Prostate gland (tissue), 2 donors: ENCODE measurements at regions not wholly inside any gene's neighbourhood (a gene's known extent, or its start where the extent isn't known, plus 50 kb on each side); places are given as distances from the start of the nearest gene placed in this dataset.

Source experiments
- DNase-seq: peaks from one replicate; pipeline ENCODE4 v3.0.0-alpha.2; 2019; ENCODE audit warnings: low spot score
- H3K27ac ChIP-seq, 2 donors: fragments of 200-600 bp; sonication (generic); 2 replicates each; pipeline ENCODE4 v1.5.1; 2017 to 2019
- H3K27me3 ChIP-seq: fragments of 200-600 bp; sonication (generic); replicated peaks from 2 replicates; pipeline ENCODE4 v1.5.1; 2019; ENCODE audit not compliant: insufficient read depth
- H3K36me3 ChIP-seq, 2 donors: fragments of 200-600 bp; sonication (generic); 1 replicate in 1 of 2; 2 replicates in 1 of 2; pipeline versions ENCODE4 v1.5.1 to v1.8.1; 2017 to 2019
- H3K4me1 ChIP-seq: fragments of 200-600 bp; sonication (generic); replicated peaks from 2 replicates; pipeline ENCODE4 v1.5.1; 2019
- H3K4me3 ChIP-seq, 2 donors: fragments of 200-600 bp; sonication (generic); 2 replicates each; pipeline ENCODE4 v1.5.1; 2017 to 2019
- H3K9me3 ChIP-seq: fragments of 200-600 bp; sonication (generic); 2 replicates; pipeline ENCODE4 v1.5.1; 2017
- CTCF ChIP-seq, 4 experiments: fragments of 200-600 bp in 2 of 4; fragments of 450-650 bp in 2 of 4; sonication (generic) in 2 of 4; IDR thresholded peaks; 1 replicate in 3 of 4; 2 replicates in 1 of 4; pipeline ENCODE4 v1.5.1; 2016 to 2019; ENCODE audit warnings: antibody characterized with exemption in 4 of 4, mild to moderate bottlenecking in 2 of 4, moderate library complexity in 2 of 4
- POLR2A ChIP-seq: fragments of 450-650 bp; IDR thresholded peaks from one replicate; pipeline ENCODE4 v1.6.1; 2016; ENCODE audit warnings: antibody characterized with exemption, mild to moderate bottlenecking
- POLR2AphosphoS5 ChIP-seq: sonication (generic); formaldehyde crosslinking; IDR thresholded peaks from one replicate; pipeline ENCODE4 v1.6.1; 2017; ENCODE audit warnings: antibody characterized with exemption
- WGBS: methylation state at CpG from one replicate; pipeline ENCODE4 v1.1.5; 2018; 5-methylcytosine and 5-hydroxymethylcytosine counted together
- intact Hi-C: fragments of 100-400 bp; cut with DNase I; formaldehyde crosslinking; loops from one replicate; pipeline ENCODE4 v1.14.2; 2022

- no peaks in the 10 kb centered on the region for H3K9me3 ChIP-seq
- no peaks in the 10 kb centered on the region for H3K27me3 ChIP-seq
- WGBS = 38% methylated on average over 2 of the region's 2 CpGs
- DNase-seq = no peak
- TF ChIP-seq POLR2AphosphoS5 (no peak), CTCF (IDR thresholded peaks at IDR 0.05) (no peak), POLR2A (no peak)
- H3K4me3 ChIP-seq = no peak overlapping the region
- no peak overlapping the region for H3K27ac ChIP-seq
- H3K4me1 ChIP-seq = no peaks in the 10 kb centered on the region
- intact Hi-C loops = no loop called here
- no peaks in the 10 kb centered on the region for H3K36me3 ChIP-seq
These were observed 341.0 kb upstream of the DMAC1 start for GRCh38 chr9:8140557-8140956.

GRCh38 chr9:8139756-8140155 is 340.2 kb upstream of the DMAC1 start:
- TF ChIP-seq POLR2A (no peak), CTCF (IDR thresholded peaks at IDR 0.05) (no peak), POLR2AphosphoS5 (no peak)
- no peaks in the 10 kb centered on the region for H3K36me3 ChIP-seq
- no peak overlapping the region for H3K27ac ChIP-seq
- no peak for DNase-seq
- no peak overlapping the region for H3K4me3 ChIP-seq
- intact Hi-C loops = no loop called here
- no peaks in the 10 kb centered on the region for H3K9me3 ChIP-seq
- WGBS = 100% methylated on average over 1 of the region's 1 CpG
- no peaks in the 10 kb centered on the region for H3K27me3 ChIP-seq
- H3K4me1 ChIP-seq = no peaks in the 10 kb centered on the region

GRCh38 chr9:8136477-8136876 is 336.9 kb upstream of the DMAC1 start:
- TF ChIP-seq POLR2AphosphoS5 = no peak
- no peak for TF ChIP-seq CTCF (IDR thresholded peaks at IDR 0.05)
- no peak for TF ChIP-seq POLR2A
- H3K4me1 ChIP-seq = no peaks in the 10 kb centered on the region
- WGBS = 82% methylated on average over 1 of the region's 1 CpG
- H3K4me3 ChIP-seq = no peak overlapping the region
- H3K27me3 ChIP-seq = no peaks in the 10 kb centered on the region
- no peaks in the 10 kb centered on the region for H3K36me3 ChIP-seq
- intact Hi-C loops = no loop called here
- DNase-seq = no peak
- no peaks in the 10 kb centered on the region for H3K9me3 ChIP-seq
- H3K27ac ChIP-seq = no peak overlapping the region

GRCh38 chr9:8134635-8135034 is 335.1 kb upstream of the DMAC1 start:
- Histone ChIP-seq H3K4me3 (no peak overlapping the region), H3K27ac (no peak overlapping the region), H3K9me3 (no peaks in the 10 kb centered on the region), H3K4me1 (no peaks in the 10 kb centered on the region), H3K27me3 (no peaks in the 10 kb centered on the region), H3K36me3 (no peaks in the 10 kb centered on the region)
- TF ChIP-seq POLR2AphosphoS5 = no peak
- intact Hi-C loops = no loop called here
- WGBS = 98% methylated on average over 3 of the region's 3 CpGs
- DNase-seq = no peak

- WGBS = 25% methylated on average over 2 of the region's 2 CpGs
- H3K27me3 ChIP-seq = no peaks in the 10 kb centered on the region
- intact Hi-C loops = no loop called here
These were observed 334.0 kb upstream of the DMAC1 start for GRCh38 chr9:8133606-8134005.

More at GRCh38 chr9:8133606-8134005, 334.0 kb upstream of the DMAC1 start:
- DNase-seq = no peak
- TF ChIP-seq CTCF (IDR thresholded peaks at IDR 0.05) = no peak
- no peak for TF ChIP-seq POLR2A
- TF ChIP-seq POLR2AphosphoS5 = no peak
- Histone ChIP-seq H3K4me3 (no peak overlapping the region), H3K9me3 (no peaks in the 10 kb centered on the region), H3K4me1 (no peaks in the 10 kb centered on the region), H3K27ac (no peak overlapping the region), H3K36me3 (no peaks in the 10 kb centered on the region)
